Suppressor macrophage (primary cell): ENCODE measurements at regions not wholly inside any gene's neighbourhood (a gene's known extent, or its start where the extent isn't known, plus 50 kb on each side); places are given as distances from the start of the nearest gene placed in this dataset.

Experiments used
- DNase-seq, 4 experiments: peaks; one replicate each; pipeline ENCODE4 v3.0.0-alpha.2; 2020 to 2022

- no peak for DNase-seq
Observed at GRCh38 chr9:135320943-135321342, 158.6 kb upstream of the PPP1R26 start.

- no peak for DNase-seq
Observed at GRCh38 chr9:135321580-135321979, 158.0 kb upstream of the PPP1R26 start.

DNA sequence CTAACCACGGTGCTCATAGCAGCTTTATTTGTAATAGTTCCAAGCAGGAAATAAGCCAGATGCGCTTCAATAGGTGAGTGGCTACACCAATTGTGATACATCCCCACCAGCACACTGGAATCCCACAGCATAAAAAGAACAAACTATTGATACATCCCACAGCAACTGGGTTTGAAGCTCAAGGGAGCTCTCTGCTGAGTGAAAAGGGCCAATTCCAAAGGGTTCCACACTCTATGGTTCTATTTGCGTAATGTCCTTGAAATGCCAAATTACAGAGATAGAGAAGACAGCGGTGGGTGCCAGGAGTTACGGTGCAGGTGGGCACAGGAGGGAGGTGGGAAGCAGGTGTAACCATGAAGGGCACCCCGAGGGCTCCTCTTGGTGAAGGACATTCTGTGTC is 155.3 kb upstream of the PPP1R26 start:
- no peak for DNase-seq

GRCh38 chr9:135326141-135326540 is 153.4 kb upstream of the PPP1R26 start:
- DNase-seq = no peak

- no peak for DNase-seq
Observed at GRCh38 chr9:135326633-135327152, 152.9 kb upstream of the PPP1R26 start.

GRCh38 chr9:135328485-135329417 is 150.8 kb upstream of the PPP1R26 start:
- DNase-seq = no peak

DNA sequence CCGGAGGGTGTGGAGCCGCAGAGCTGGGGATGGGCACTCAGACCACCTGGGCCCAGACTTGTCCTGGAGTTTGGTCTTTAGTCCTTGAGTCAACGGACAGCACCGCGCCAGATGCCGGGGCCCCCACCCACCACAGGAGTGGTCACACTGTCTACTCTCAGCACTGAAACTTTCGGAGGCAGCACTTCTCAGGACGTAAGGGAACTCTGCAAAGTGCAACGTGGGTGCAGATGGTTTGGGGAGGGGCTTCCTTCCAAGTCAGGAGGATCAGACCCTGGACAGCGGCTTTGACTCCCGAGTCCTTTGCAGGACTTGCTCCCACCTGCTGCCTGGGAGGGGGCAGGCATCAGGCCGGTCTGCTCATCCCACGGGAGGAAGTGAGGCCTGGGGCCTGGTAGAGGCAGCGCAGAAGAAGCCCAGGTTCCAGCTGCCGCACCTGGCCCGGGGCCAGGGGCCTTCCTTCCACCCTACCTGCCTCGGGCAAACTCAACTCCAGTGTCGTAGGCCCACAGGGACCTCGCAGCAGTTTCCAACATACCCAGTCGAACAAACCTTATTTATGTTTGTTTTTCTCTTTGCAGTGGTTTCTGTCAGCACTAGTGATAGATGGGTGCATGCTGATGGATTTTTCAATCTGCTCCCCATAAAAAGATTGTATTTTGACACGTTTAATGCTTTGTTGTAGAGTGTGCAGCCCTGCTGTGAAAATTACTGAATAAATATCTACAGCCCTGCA is 149.8 kb upstream of the PPP1R26 start:
- DNase-seq = no peak

DNA sequence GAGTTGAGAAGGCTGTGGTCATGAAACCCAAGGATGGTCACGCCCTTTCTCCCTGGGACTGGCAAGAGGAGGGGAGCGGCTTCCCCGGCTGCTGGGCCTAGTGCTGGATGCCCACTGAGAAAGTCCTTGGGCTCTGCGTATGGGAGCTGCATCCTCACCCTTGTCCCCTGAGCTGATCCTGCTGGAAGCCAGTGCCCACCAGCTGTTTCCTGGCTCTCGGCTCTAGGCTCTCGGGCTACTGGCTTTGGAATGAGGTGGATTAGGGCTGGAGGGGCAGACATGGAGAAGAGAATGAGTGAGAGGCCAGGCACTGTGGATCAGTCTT is 149.3 kb upstream of the PPP1R26 start:
- no peak for DNase-seq

- DNase-seq = no peak
Observed at GRCh38 chr9:135330685-135331590, 148.6 kb upstream of the PPP1R26 start.

- no peak for DNase-seq
Observed at GRCh38 chr9:135332516-135332915, 147.1 kb upstream of the PPP1R26 start.

DNA sequence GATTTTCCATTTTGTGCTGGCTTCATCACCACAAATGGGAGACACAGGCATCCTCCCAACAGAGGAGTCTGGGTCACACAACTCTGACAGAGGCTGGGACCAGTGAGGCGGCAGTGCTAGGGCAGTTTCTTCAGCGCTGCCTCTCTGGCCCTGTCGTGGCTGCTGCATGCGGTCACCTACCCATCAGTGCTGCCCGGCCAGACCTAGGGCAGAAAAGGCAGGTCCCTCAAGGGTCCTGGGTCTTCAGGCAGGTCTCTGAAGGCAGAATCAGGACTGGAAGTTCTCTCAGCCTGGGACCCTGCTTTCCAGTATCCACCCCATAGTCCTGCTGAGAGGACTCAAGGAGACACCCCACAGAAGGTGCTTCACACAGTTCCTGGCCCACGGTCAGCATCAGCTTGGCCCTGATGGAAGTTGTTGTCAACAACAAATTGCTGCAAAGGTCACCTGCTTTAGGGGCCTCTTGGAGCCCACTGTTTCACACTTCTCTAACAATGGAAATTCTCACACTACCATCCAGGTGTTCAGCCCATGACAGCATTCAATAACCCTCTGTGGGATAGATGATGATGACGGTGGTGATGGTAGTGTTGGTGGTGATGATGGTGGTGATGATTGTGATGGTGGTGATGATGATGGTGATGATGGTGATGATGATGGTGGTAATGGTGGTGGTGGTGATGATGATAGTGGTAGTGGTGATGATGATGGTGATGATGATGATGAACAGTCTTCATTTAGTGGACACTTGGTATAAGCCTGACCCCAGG is 146.4 kb upstream of the PPP1R26 start:
- DNase-seq = no peak

DNA sequence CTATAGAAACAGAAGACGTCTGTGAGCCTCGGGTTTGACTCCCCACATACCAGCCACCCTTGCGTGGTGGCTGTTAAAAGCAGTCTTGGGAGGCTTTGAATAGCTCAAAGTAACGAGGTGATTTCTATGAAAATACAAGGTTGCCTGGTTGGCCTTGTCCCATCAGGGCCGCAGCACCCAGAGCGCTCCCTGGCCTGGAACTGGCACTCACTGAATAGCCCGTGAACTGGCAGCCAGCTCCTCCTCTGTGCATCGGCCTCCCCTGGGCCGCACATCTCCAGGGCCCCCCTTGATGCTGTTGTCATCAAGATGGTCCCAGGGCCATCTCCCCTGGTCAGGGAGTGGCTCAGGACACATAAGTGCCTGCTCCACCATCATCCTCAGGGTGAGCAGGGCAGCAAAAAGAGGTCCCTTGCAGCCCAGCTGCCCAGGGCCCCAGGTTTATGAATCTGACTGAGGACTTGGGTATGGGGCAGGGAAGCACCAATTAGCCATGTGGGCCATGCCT is 144.6 kb upstream of the PPP1R26 start:
- DNase-seq = no peak

- DNase-seq = no peak
Observed at GRCh38 chr9:135335691-135336181, 143.8 kb upstream of the PPP1R26 start.

DNA sequence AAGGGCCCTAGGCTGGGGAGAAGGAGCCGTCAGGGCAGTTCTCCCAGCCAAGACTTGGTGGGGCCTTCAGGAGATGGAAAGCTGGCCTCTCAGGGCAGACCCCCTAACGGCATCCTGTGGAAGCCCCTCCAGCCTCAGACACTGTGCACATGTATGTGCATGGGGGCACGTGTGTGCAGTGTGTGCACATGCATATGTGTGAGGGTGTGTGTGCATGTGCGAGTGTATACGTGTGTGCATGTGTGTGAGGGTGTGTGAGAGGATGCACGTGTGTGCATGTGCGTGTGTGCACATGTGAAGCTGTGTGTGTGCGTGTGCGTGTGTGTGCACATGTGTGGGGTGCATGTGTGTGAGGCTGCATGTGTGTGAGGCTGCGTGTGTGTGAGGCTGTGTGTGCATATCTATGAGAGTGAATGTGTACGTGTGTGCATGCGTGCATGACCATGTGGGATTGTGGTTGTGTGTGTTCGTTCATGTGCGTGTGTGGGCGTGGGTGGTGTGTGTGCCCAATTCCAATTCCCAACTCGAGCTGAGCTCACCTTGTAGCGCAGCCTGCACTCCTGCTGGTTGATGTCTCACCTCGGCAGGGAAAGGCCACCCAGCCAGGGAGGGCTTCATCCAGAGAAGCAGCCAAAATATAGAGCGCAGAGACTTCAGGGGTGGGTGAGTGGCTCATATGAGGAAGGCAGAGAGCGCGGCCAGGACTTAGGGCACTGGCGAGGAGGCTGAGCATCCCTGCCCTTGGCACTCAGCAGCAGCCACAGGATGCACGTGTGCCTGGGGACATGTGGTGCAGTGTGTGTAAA is 142.7 kb upstream of the PPP1R26 start:
- no peak for DNase-seq

- DNase-seq = no peak
Observed at GRCh38 chr9:135338546-135338945, 141.0 kb upstream of the PPP1R26 start.

DNA sequence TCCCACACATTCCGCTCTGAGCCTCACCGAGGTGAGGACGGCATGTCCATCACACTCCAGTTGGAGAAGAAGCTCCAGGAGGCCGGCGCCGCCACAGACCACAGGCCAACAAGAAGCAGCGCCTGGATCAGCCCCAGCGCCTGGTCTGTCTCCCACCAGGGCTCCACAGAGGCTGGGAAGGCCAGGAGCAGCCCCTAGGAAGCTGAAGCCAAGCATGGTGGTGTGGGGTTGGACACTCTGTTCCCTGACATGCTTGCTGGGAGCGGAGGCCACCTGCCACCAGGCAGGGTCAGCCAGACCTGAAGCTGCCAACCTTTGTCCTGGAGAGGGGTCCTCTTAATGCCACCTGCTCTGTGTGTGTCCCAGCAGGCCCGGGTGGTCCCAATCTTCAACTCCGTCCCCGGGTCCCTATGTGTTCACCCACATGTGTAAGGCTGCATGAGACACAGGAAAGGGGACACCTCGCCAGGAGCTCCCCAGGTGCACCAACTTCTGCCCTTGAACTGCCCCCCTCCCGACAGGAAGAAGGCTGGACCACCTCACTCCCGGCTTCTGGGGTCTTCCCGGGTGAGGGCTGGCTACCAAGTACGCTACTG is 140.1 kb upstream of the PPP1R26 start:
- DNase-seq = no peak

- DNase-seq = no peak
Observed at GRCh38 chr9:135340143-135340655, 139.4 kb upstream of the PPP1R26 start.

DNA sequence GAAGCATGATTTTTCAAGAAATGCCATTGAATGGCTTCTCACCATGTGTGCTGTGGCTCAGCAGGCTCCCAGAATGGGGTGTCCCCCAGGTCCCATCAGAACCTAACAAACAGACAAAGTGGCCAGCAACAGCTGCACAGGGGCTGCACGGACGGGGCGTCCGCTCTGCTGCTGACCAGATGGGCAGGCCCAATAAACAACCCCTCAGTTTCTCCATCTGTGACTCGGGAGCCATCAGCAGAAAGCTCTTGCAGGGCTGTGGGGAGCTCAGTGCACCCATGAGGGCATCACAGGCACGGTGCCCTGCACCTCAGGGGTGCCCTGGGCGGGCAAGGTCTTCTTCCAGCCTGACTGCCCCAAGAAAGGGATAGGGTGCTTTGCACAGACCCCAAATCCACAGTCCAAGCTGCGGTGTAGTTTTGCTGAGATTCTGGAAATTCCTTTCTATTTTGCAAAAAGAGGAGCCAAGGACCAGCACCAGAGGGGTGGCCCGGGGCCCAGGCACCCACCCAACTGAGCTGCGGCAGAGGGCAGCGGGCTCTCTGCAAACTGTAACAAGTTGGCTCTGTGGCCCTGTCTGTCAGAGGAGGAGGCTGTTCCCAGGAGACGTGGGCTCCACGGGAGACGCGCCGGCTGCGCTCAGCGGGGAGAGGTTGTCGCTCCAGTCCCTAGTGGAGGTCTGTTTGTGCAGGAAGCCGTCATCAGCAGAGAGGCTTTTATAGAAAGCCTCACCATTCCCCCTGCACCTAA is 138.7 kb upstream of the PPP1R26 start:
- DNase-seq = no peak

DNA sequence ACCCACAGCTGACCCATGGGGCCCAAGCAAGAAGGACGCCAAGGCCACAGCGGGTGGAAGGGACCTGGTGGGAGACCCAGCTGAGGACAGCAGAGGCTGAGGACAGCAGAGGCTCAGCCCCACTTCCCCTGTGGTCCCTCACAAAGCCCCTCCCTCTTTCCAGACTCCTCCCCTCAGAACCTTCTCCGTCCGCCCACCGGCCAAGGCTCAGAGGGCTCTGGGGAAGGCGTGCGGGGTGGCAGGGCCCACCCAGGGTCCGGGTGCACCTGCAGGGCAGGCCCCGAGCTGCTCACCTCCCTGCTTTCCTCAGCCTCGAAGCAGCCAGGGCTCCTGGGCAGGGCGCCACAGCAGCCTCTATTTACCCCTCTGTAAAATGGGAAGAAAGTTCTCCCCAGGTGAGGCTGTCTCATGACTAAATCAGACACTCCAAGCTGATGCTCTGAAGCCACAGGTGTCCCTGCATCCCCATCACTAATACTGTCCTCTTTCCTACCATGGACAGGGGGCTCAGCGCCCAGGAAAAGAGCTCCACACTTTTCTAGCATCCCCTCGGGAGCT is 137.9 kb upstream of the PPP1R26 start:
- no peak for DNase-seq
